RWPE2 (cell line): ENCODE measurements at regions not wholly inside any gene's neighbourhood (a gene's known extent, or its start where the extent isn't known, plus 50 kb on each side); places are given as distances from the start of the nearest gene placed in this dataset.
A peak's percentile ranks its signal among the peaks of the same experiment; 100 is the strongest.

Source experiments
- ATAC-seq: fragments of 200-7000 bp; cut with Tn5 transposase; 3 replicates; pipeline ENCODE4 v1.9.1; 2021; ENCODE audit warnings: low read depth
- DNase-seq: peaks from one replicate; pipeline ENCODE4 v3.0.0-alpha.2; 2020; ENCODE audit warnings: low spot score
- H3K27ac ChIP-seq: fragments of 450-650 bp; 2 replicates; pipeline ENCODE4 v1.5.1; 2017; ENCODE audit warnings: mild to moderate bottlenecking; ENCODE audit not compliant: poor library complexity, severe bottlenecking
- H3K27me3 ChIP-seq: fragments of 250-450 bp; sonication (Bioruptor Pico); 2 replicates; pipeline ENCODE4 v1.5.1; 2021; ENCODE audit warnings: mild to moderate bottlenecking, moderate library complexity; ENCODE audit not compliant: insufficient read depth, poor library complexity, severe bottlenecking
- H3K36me3 ChIP-seq: fragments of 250-450 bp; sonication (Bioruptor Pico); 2 replicates; pipeline ENCODE4 v1.5.1; 2020; ENCODE audit warnings: low read depth, mild to moderate bottlenecking, moderate library complexity
- H3K4me1 ChIP-seq: fragments of 250-450 bp; sonication (Bioruptor Pico); 2 replicates; pipeline ENCODE4 v1.5.1; 2021; ENCODE audit warnings: mild to moderate bottlenecking, moderate library complexity; ENCODE audit not compliant: insufficient read depth, poor library complexity, severe bottlenecking
- H3K4me3 ChIP-seq: fragments of 250-450 bp; sonication (Bioruptor Pico); 2 replicates; pipeline ENCODE4 v1.5.1; 2021; ENCODE audit warnings: mild to moderate bottlenecking, moderate library complexity; ENCODE audit not compliant: severe bottlenecking
- H3K9me3 ChIP-seq: fragments of 250-450 bp; sonication (Bioruptor Pico); 2 replicates; pipeline ENCODE4 v1.5.1; 2021; ENCODE audit warnings: mild to moderate bottlenecking, moderate library complexity; ENCODE audit not compliant: severe bottlenecking
- TF ChIP-seq, protein P1 (sequence below): fragments of 450-650 bp; IDR thresholded peaks from one replicate; pipeline ENCODE4 v1.5.1; 2017; ENCODE audit warnings: mild to moderate bottlenecking, moderate library complexity; ENCODE audit not compliant: poor library complexity, severe bottlenecking

DNA sequence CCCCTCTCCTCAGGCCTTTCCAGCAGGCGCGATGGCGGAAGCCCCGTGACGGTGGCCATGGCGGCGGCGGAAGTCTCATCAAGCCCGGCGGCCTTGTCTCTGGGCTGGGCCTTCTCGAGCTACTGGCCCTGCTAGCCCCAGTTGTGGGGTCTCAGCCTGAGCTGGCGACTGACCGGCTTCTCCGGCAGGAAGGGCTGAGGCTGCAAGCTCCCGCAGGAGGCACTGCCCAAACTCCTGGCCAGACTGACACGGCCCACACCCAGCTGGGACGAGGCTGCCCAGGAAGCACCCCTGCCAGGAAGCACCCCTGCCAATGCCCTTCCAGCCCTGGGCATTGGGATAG is 88.5 kb upstream of the ANKH start:
- H3K4me3 ChIP-seq: no peak overlapping the region
- H3K36me3 ChIP-seq: no peaks in the 10 kb centered on the region
- ATAC-seq: no peak
- no peaks in the 10 kb centered on the region for H3K27me3 ChIP-seq
- TF ChIP-seq, protein P1, sequence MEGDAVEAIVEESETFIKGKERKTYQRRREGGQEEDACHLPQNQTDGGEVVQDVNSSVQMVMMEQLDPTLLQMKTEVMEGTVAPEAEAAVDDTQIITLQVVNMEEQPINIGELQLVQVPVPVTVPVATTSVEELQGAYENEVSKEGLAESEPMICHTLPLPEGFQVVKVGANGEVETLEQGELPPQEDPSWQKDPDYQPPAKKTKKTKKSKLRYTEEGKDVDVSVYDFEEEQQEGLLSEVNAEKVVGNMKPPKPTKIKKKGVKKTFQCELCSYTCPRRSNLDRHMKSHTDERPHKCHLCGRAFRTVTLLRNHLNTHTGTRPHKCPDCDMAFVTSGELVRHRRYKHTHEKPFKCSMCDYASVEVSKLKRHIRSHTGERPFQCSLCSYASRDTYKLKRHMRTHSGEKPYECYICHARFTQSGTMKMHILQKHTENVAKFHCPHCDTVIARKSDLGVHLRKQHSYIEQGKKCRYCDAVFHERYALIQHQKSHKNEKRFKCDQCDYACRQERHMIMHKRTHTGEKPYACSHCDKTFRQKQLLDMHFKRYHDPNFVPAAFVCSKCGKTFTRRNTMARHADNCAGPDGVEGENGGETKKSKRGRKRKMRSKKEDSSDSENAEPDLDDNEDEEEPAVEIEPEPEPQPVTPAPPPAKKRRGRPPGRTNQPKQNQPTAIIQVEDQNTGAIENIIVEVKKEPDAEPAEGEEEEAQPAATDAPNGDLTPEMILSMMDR: no peak
- no peak for DNase-seq
- H3K9me3 ChIP-seq: no peaks in the 10 kb centered on the region
- peak overlapping the region; percentile 35 for H3K27ac ChIP-seq
- H3K4me1 ChIP-seq: peaks cover 20% of the 10 kb centered on the region

GRCh38 chr5:14959399-14960119 is 88.0 kb upstream of the ANKH start:
- ATAC-seq (peak; percentile 92), DNase-seq (peak; percentile 87)
- Histone ChIP-seq H3K27ac (peak overlapping the region; percentile 35), H3K36me3 (no peaks in the 10 kb centered on the region), H3K4me1 (peaks cover 20% of the 10 kb centered on the region), H3K27me3 (no peaks in the 10 kb centered on the region), H3K9me3 (no peaks in the 10 kb centered on the region), H3K4me3 (no peak overlapping the region)
- TF ChIP-seq, protein P1: no peak

DNA sequence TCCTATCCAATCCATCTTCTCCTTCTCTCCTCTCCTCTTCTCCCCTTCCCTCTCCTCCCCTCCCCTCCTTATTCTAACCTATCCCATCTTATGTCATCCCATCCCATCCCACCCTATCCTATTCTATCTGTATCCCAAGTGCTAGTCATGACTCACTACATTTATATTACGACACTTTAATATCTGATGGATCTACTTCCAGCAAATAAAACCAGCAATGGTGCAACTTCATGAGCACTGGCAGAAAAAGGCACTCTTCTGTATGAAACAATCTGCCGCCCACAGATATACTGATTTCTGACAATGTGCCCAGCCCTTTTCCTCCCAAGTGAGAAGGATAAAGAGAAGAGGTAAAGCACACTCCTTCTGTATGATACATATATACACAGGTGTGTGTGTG is 86.6 kb upstream of the ANKH start:
- H3K4me3 ChIP-seq: no peak overlapping the region
- peaks cover 20% of the 10 kb centered on the region for H3K4me1 ChIP-seq
- no peaks in the 10 kb centered on the region for H3K36me3 ChIP-seq
- DNase-seq: no peak
- ATAC-seq: peak; percentile 48
- H3K27me3 ChIP-seq: no peaks in the 10 kb centered on the region
- TF ChIP-seq, protein P1: no peak
- H3K9me3 ChIP-seq: no peaks in the 10 kb centered on the region
- H3K27ac ChIP-seq: peak overlapping the region; percentile 35

DNA sequence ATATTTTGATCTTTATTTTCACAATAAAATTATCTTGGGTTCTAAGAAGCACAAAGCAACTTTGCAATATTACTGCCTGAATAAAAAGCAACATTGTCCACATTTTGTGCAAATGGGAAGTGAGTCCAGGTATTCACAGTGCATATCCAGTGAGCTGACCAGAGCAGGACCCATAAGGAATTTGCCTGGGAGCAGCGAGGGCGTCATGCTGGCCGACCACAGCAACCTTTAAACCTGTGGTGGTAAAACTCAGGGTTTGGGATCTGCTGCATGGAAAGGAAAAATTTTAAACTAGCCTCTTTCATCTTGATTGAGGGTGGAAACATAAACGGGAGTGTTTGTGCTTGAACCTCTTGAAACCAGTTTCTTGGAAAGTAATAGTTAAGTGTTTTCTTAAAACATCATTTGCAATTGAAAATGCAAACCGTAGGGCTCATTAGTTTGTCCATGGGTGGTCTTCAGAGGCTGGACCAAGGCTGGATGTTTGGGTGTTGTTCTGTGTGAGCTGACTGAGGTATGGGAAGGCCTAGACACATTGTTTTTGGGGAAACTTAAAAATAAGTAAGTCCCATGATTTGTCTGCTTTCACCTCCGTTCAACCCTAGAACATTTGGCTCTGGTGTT is 85.0 kb upstream of the ANKH start:
- no peak for DNase-seq
- Histone ChIP-seq H3K36me3 (no peaks in the 10 kb centered on the region), H3K4me1 (peaks cover 20% of the 10 kb centered on the region), H3K27ac (no peak overlapping the region), H3K9me3 (no peaks in the 10 kb centered on the region), H3K27me3 (no peaks in the 10 kb centered on the region), H3K4me3 (no peak overlapping the region)
- TF ChIP-seq, protein P1: no peak
- no peak for ATAC-seq
